Adrenal gland (tissue), 9 donors: ENCODE measurements at regions not wholly inside any gene's neighbourhood (a gene's known extent, or its start where the extent isn't known, plus 50 kb on each side); places are given as distances from the start of the nearest gene placed in this dataset.

Experiments
- DNase-seq, 7 donors: peaks; one replicate each; pipeline ENCODE4 v3.0.0-alpha.2; 2019 to 2020
- H3K27ac ChIP-seq, 5 donors: fragments of 200-600 bp; sonication (generic) in 4 of 5; 1 replicate in 3 of 5; 2 replicates in 2 of 5; pipeline versions ENCODE4 v1.5.1 to v1.8.0; 2016 to 2020; ENCODE audit warnings: mild to moderate bottlenecking in 1 of 5
- H3K27me3 ChIP-seq: fragments of 200-600 bp; 2 replicates; pipeline ENCODE4 v1.8.0; 2021
- H3K36me3 ChIP-seq, 2 donors: fragments of 200-600 bp; replicated peaks in 1 of 2; 1 replicate in 1 of 2; 2 replicates in 1 of 2; pipeline versions ENCODE4 v1.5.1 to v1.8.0; 2018 to 2022
- H3K4me1 ChIP-seq, 2 donors: fragments of 200-600 bp; replicated peaks in 1 of 2; 1 replicate in 1 of 2; 2 replicates in 1 of 2; pipeline versions ENCODE4 v1.5.1 to v1.8.0; 2018 to 2021
- H3K4me3 ChIP-seq, 4 donors: fragments of 200-600 bp; sonication (generic) in 3 of 4; one replicate each; pipeline ENCODE4 v1.5.1; 2016 to 2018
- H3K9me3 ChIP-seq, 3 donors: fragments of 200-600 bp; sonication (generic) in 1 of 3; replicated peaks in 1 of 3; 1 replicate in 2 of 3; 2 replicates in 1 of 3; pipeline versions ENCODE4 v1.5.1 to v1.8.0; 2016 to 2021
- POLR2A ChIP-seq, 2 donors: fragments of 450-650 bp; IDR thresholded peaks; one replicate each; pipeline ENCODE4 v1.6.1; 2017; ENCODE audit warnings: antibody characterized with exemption in 2 of 2, mild to moderate bottlenecking in 2 of 2, moderate library complexity in 1 of 2
- WGBS, 4 donors: extraction: QIAGEN DNeasy Blood & Tissue Kit in 2 of 4; methylation state at CpG; one replicate each; pipeline versions ENCODE4 v1.1.5 to v1.1.7; 2013 to 2017; 5-methylcytosine and 5-hydroxymethylcytosine counted together
- intact Hi-C, 2 donors: fragments of 100-400 bp; cut with DNase I; formaldehyde crosslinking; loops; one replicate each; pipeline versions ENCODE4 v1.14.1 to v1.15.0; 2022 to 2023
- TF ChIP-seq, protein P1 (sequence below), 6 experiments: fragments of 450-650 bp in 4 of 6; fragments of 200-600 bp in 2 of 6; sonication (generic) in 1 of 6; IDR thresholded peaks; 1 replicate in 5 of 6; 2 replicates in 1 of 6; pipeline versions ENCODE4 v1.5.1 to v1.8.0; 2016 to 2021; ENCODE audit warnings: antibody characterized with exemption in 6 of 6, mild to moderate bottlenecking in 2 of 6, moderate library complexity in 1 of 6
- donor health status: healthy with polysubstance abuse.
- donor health status: Bipolar disorder and iron deficiency.
- donor health status: DM: yes; HTN: yes; CAD: no.
- donor health status: DM: no; HTN: no; CAD: no.
- donor health status: DM: no; HTN: no; CAD: no.

GRCh38 chr10:8738987-8739386, 684.5 kb downstream of the GATA3 start:
- Histone ChIP-seq H3K4me1 (no peaks in the 10 kb centered on the region), H3K4me3 (no peak overlapping the region), H3K36me3 (no peaks in the 10 kb centered on the region), H3K27ac (no peak overlapping the region), H3K27me3 (no peaks in the 10 kb centered on the region), H3K9me3 (no peaks in the 10 kb centered on the region)
- no peak for DNase-seq
- intact Hi-C loops: no loop called here
- WGBS, 4 donors: 32 to 52% (median 46%) methylated on average over 3 of the region's 3 CpGs
- TF ChIP-seq, protein P1, sequence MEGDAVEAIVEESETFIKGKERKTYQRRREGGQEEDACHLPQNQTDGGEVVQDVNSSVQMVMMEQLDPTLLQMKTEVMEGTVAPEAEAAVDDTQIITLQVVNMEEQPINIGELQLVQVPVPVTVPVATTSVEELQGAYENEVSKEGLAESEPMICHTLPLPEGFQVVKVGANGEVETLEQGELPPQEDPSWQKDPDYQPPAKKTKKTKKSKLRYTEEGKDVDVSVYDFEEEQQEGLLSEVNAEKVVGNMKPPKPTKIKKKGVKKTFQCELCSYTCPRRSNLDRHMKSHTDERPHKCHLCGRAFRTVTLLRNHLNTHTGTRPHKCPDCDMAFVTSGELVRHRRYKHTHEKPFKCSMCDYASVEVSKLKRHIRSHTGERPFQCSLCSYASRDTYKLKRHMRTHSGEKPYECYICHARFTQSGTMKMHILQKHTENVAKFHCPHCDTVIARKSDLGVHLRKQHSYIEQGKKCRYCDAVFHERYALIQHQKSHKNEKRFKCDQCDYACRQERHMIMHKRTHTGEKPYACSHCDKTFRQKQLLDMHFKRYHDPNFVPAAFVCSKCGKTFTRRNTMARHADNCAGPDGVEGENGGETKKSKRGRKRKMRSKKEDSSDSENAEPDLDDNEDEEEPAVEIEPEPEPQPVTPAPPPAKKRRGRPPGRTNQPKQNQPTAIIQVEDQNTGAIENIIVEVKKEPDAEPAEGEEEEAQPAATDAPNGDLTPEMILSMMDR (IDR thresholded peaks at IDR 0.05): no peak
- TF ChIP-seq POLR2A (IDR thresholded peaks at IDR 0.05): no peak

DNA sequence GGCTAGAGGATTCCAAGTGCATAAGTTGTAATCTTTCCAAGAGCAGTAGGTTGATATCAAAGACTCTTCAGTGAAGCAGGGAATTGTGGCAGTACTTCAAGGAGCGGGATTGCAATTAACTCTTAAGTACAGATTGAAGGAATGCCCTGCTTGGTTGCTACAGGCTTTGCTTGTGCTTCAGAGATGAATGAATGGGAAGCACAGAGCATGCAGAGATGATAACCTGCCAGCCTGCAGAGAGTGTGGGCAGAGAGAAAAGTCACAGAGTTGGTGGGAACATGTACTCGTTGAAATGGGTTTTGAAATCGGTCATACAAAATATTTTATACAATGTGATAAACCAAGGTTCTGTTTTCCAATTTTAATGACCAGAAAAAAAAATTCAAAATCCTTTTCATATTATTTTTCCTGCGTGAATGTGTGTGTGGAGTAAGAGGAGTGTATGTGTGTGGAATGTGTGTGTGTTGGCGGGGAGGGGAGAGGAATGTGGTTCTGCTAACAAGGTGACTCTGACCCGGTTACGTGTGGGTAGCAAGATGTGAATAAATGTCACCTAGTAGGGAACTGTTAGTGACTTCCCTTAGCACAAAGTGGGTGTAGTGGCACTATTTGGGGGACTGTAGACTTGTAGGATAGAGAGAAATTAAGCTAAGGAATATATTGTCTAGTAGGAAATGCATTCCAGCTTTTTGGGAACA, 697.8 kb downstream of the GATA3 start:
- Histone ChIP-seq H3K27ac (no peak overlapping the region), H3K4me1 (no peaks in the 10 kb centered on the region), H3K9me3 (no peaks in the 10 kb centered on the region), H3K27me3 (no peaks in the 10 kb centered on the region), H3K36me3 (no peaks in the 10 kb centered on the region), H3K4me3 (no peak overlapping the region)
- 67 to 71% (median 69%) methylated on average over 7 of the region's 7 CpGs for whole genome bisulfite sequencing, 4 donors
- DNase-seq: no peak
- no peak for TF ChIP-seq POLR2A (IDR thresholded peaks at IDR 0.05)
- TF ChIP-seq, protein P1 (IDR thresholded peaks at IDR 0.05): no peak
- intact Hi-C loops: no loop called here

- intact Hi-C loops: no loop called here
- Histone ChIP-seq H3K27ac (no peak overlapping the region), H3K27me3 (no peaks in the 10 kb centered on the region), H3K9me3 (no peaks in the 10 kb centered on the region), H3K4me1 (no peaks in the 10 kb centered on the region), H3K4me3 (no peak overlapping the region), H3K36me3 (no peaks in the 10 kb centered on the region)
- no peak for TF ChIP-seq POLR2A (IDR thresholded peaks at IDR 0.05)
- TF ChIP-seq, protein P1 (IDR thresholded peaks at IDR 0.05): no peak
- WGBS, 4 donors: 40 to 45% (median 42%) methylated on average over 4 of the region's 4 CpGs
- no peak for DNase-seq
These were observed 703.5 kb downstream of the GATA3 start for GRCh38 chr10:8758029-8758428.

GRCh38 chr10:8766899-8767298, 712.4 kb downstream of the GATA3 start:
- no peak overlapping the region for H3K27ac ChIP-seq
- H3K9me3 ChIP-seq: no peaks in the 10 kb centered on the region
- H3K27me3 ChIP-seq: no peaks in the 10 kb centered on the region
- no peak for DNase-seq
- TF ChIP-seq, protein P1 (IDR thresholded peaks at IDR 0.05): no peak
- no peak for TF ChIP-seq POLR2A (IDR thresholded peaks at IDR 0.05)
- H3K4me1 ChIP-seq: no peaks in the 10 kb centered on the region
- no peak overlapping the region for H3K4me3 ChIP-seq
- 81 to 87% (median 84%) methylated on average over 4 of the region's 4 CpGs for whole genome bisulfite sequencing, 4 donors
- no peaks in the 10 kb centered on the region for H3K36me3 ChIP-seq
- intact Hi-C loops: no loop called here
